Hippocampal formation (tissue), 2 donors: ENCODE measurements at regions not wholly inside any gene's neighbourhood (a gene's known extent, or its start where the extent isn't known, plus 50 kb on each side); places are given as distances from the start of the nearest gene placed in this dataset.

Experiments used
- DNase-seq, 2 donors: peaks; one replicate each; lab custom pipeline; 2025; lab: John Stamatoyannopoulos, UW

- no peak for DNase-seq
Measured at GRCh38 chr7:41910940-41911600, 208.2 kb upstream of the INHBA start.

GRCh38 chr7:41907444-41907843 lies 204.6 kb upstream of the INHBA start:
- no peak for DNase-seq

- no peak for DNase-seq
Measured at GRCh38 chr7:41900532-41900931, 197.6 kb upstream of the INHBA start.

GRCh38 chr7:41899823-41900433 lies 197.0 kb upstream of the INHBA start:
- no peak for DNase-seq

- DNase-seq, result no peak
Measured at GRCh38 chr7:41893656-41894055, 190.8 kb upstream of the INHBA start.

GRCh38 chr7:41892356-41893100 lies 189.6 kb upstream of the INHBA start:
- no peak for DNase-seq

GRCh38 chr7:41891950-41892349 lies 189.1 kb upstream of the INHBA start:
- no peak for DNase-seq

- DNase-seq, result no peak
Measured at GRCh38 chr7:41890631-41891274, 187.9 kb upstream of the INHBA start.

- DNase-seq, result no peak
Measured at GRCh38 chr7:41889472-41889871, 186.6 kb upstream of the INHBA start.

- DNase-seq, result no peak
Measured at GRCh38 chr7:41889040-41889439, 186.2 kb upstream of the INHBA start.

GRCh38 chr7:41887416-41887815 lies 184.5 kb upstream of the INHBA start:
- no peak for DNase-seq

- no peak for DNase-seq
Measured at GRCh38 chr7:41886901-41887311, 184.0 kb upstream of the INHBA start.

GRCh38 chr7:41886262-41886900 lies 183.5 kb upstream of the INHBA start:
- DNase-seq, result no peak

- DNase-seq, result no peak
Measured at GRCh38 chr7:41885748-41886147, 182.9 kb upstream of the INHBA start.

- no peak for DNase-seq
Measured at GRCh38 chr7:41885078-41885477, 182.2 kb upstream of the INHBA start.

- no peak for DNase-seq
Measured at GRCh38 chr7:41882745-41883420, 180.0 kb upstream of the INHBA start.

GRCh38 chr7:41882256-41882655 lies 179.4 kb upstream of the INHBA start:
- no peak for DNase-seq

- DNase-seq, result peak; percentile 18 to 22
Measured at GRCh38 chr7:41881331-41882130, 178.6 kb upstream of the INHBA start.

- no peak for DNase-seq
Measured at GRCh38 chr7:41880107-41880506, 177.2 kb upstream of the INHBA start.

- no peak for DNase-seq
Measured at GRCh38 chr7:41879403-41879802, 176.5 kb upstream of the INHBA start.
